PFSK-1 (cell line): ENCODE measurements at regions not wholly inside any gene's neighbourhood (a gene's known extent, or its start where the extent isn't known, plus 50 kb on each side); places are given as distances from the start of the nearest gene placed in this dataset.
A peak's percentile ranks its signal among the peaks of the same experiment; 100 is the strongest.

ENCODE experiments used
- FOXP2 ChIP-seq: optimal IDR thresholded peaks from 2 replicates; pipeline ENCODE3; 2011; ENCODE audit warnings: borderline replicate concordance, control low read depth, inconsistent platforms; ENCODE audit not compliant: insufficient read depth; ENCODE audit errors: extremely low read length, extremely low read depth
- POLR2AphosphoS5 ChIP-seq: IDR thresholded peaks from 2 replicates; pipeline ENCODE4 v1.6.1; 2012; ENCODE audit warnings: low read depth, mild to moderate bottlenecking, control low read depth, low read length, moderate library complexity
- REST ChIP-seq, 2 experiments: IDR thresholded peaks; 2 replicates each; pipeline versions ENCODE4 v1.6.1 to v1.8.0; 2011 to 2012; ENCODE audit warnings: low read depth in 2 of 2, low read length in 2 of 2, control low read depth in 1 of 2, inconsistent platforms in 1 of 2, mild to moderate bottlenecking in 1 of 2, moderate library complexity in 1 of 2; ENCODE audit not compliant: insufficient read depth in 1 of 2
- SIN3A ChIP-seq: IDR thresholded peaks from 2 replicates; pipeline ENCODE4 v1.6.1; 2012; ENCODE audit warnings: mild to moderate bottlenecking, low read length, moderate library complexity, borderline replicate concordance; ENCODE audit not compliant: insufficient read depth
- TAF1 ChIP-seq: IDR thresholded peaks from 2 replicates; pipeline ENCODE4 v1.6.1; 2012; ENCODE audit warnings: low read length, control low read depth, borderline replicate concordance; ENCODE audit not compliant: insufficient read depth

- no peak for TF ChIP-seq TAF1
- no peak for TF ChIP-seq REST (IDR thresholded peaks at IDR 0.05; ENCODE audit: insufficient read depth in 1 of 2, low read depth in 2 of 2, low read length in 2 of 2)
- TF ChIP-seq FOXP2 = no peak
- no peak for TF ChIP-seq POLR2AphosphoS5
- no peak for TF ChIP-seq SIN3A
Measured at GRCh38 chr1:221381910-221382623, 359.8 kb downstream of the DUSP10 start.

- no peak for TF ChIP-seq POLR2AphosphoS5
- TF ChIP-seq FOXP2 = no peak
- TF ChIP-seq SIN3A = no peak
- TF ChIP-seq REST (IDR thresholded peaks at IDR 0.05; ENCODE audit: insufficient read depth in 1 of 2, low read depth in 2 of 2, low read length in 2 of 2) = no peak
- TF ChIP-seq TAF1 = no peak
Measured at GRCh38 chr1:221392453-221392852, 349.4 kb downstream of the DUSP10 start.

GRCh38 chr1:221394011-221394544 is 347.8 kb downstream of the DUSP10 start:
- TF ChIP-seq FOXP2 (no peak), POLR2AphosphoS5 (peak; percentile 64), TAF1 (peak; percentile 15; the same call in 1 of the 2 replicates)

GRCh38 chr1:221396526-221396925 is 345.4 kb downstream of the DUSP10 start:
- no peak for TF ChIP-seq TAF1
- no peak for TF ChIP-seq FOXP2
- TF ChIP-seq REST (IDR thresholded peaks at IDR 0.05; ENCODE audit: insufficient read depth in 1 of 2, low read depth in 2 of 2, low read length in 2 of 2) = no peak
- no peak for TF ChIP-seq POLR2AphosphoS5
- no peak for TF ChIP-seq SIN3A

- TF ChIP-seq SIN3A = no peak
- TF ChIP-seq FOXP2 = no peak
- no peak for TF ChIP-seq POLR2AphosphoS5
- TF ChIP-seq TAF1 = no peak
- no peak for TF ChIP-seq REST (IDR thresholded peaks at IDR 0.05; ENCODE audit: insufficient read depth in 1 of 2, low read depth in 2 of 2, low read length in 2 of 2)
Measured at GRCh38 chr1:221397141-221397540, 344.7 kb downstream of the DUSP10 start.
